AG10803 (cell line): ENCODE measurements at regions not wholly inside any gene's neighbourhood (a gene's known extent, or its start where the extent isn't known, plus 50 kb on each side); places are given as distances from the start of the nearest gene placed in this dataset.
"Not testable (repeated sequence)": the region's sequence is repeated elsewhere in the genome, so short reads cannot be mapped to it uniquely, and the experiment has no call there.

ENCODE experiments used
- DNase-seq: peaks from one replicate; pipeline ENCODE4 v3.0.0; 2010; ENCODE audit warnings: low read depth
- H3K4me3 ChIP-seq: 2 replicates; pipeline ENCODE4 v1.5.1; 2011; ENCODE audit warnings: mild to moderate bottlenecking, low read length, control low read depth
- CTCF ChIP-seq: conservative IDR thresholded peaks from 2 replicates; pipeline ENCODE4 v1.5.1; 2011; ENCODE audit warnings: mild to moderate bottlenecking, low read length, control low read depth, inconsistent platforms

DNA sequence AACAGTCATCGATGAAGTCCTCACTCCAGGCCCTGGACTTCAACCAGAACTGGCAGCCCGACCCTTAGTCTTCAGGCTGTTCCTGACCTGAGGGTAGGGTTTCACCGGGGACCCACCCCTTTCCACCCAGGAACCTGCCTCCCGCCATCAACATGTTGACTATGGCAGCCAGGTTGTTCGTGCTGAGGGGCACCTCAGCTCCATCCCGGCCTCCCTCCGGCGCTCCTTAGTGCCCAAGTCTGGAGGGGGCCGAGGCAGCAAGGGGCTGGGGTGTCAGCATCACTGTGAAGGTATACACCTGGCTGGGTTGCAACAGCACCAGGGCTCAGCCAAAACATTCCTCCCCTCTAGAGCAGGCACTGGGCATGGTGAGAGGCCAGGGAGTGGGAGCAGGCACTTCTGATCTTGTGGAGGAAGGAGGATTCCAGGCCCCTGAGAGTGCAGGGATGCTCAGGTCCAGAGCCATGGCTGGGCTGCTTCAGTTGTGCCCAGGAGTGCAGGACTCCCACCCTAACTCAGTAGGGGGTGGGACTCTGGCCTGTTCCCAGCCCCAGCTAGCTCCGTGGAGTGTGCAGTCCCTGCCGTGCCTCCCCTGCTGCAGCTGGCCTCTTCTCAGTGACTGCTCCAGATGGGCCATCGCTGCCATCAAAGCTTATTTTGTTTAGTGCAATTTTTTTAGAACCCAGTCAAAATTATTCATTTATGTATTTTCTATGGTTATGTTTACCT, 1445.9 kb downstream of the PCDH9 start:
- no peak overlapping the region for H3K4me3 ChIP-seq
- DNase-seq: no peak
- no peak for TF ChIP-seq CTCF

DNA sequence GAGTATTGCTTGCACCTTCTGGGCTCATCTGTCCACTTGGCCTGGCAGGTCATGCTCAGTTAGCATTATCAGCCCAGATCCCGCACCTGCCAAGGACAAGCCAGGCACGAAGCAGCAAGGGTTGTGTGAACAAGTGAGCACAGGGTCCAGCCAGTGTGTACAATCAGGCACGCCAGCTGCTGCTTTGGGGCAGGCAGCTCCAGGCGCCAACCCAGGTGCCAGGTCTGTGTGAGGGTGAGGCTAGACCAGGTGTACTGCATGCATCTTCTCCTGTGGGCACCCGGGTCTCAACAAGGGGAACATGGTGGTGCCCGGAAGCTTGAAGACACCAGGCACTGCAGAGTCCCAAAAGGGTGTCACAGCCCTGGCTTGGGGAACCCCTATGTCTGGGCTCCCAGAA, 1446.8 kb downstream of the PCDH9 start:
- no peak overlapping the region for H3K4me3 ChIP-seq
- no peak for TF ChIP-seq CTCF
- no peak for DNase-seq

GRCh38 chr13:65771704-65772313, 1458.3 kb downstream of the PCDH9 start:
- H3K4me3 ChIP-seq, DNase-seq: not testable (repeated sequence)

- DNase-seq: no peak
- no peak overlapping the region for H3K4me3 ChIP-seq
- TF ChIP-seq CTCF: no peak
These were observed 1461.6 kb downstream of the PCDH9 start for GRCh38 chr13:65768545-65768944.

DNA sequence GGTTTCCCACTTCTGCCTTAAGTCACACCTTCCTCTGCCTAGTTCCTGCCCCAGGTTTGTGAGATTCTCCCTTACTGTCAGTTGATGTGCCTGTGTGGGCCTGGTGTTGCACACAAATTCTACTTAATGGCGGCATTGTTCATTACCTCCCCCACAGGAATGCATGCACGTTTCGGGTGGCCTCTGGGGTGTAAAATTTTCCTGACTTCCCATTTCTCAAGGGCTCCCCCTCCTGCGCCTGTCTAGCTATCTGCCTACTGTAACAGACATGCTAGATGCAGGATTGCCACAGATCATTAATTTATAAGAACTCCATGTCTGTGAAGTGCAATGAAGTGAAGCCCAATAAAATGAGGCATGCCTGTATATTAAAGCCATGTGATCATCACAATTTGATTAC, 1466.3 kb downstream of the PCDH9 start:
- no peak for DNase-seq
- TF ChIP-seq CTCF: no peak
- H3K4me3 ChIP-seq: no peak overlapping the region

DNA sequence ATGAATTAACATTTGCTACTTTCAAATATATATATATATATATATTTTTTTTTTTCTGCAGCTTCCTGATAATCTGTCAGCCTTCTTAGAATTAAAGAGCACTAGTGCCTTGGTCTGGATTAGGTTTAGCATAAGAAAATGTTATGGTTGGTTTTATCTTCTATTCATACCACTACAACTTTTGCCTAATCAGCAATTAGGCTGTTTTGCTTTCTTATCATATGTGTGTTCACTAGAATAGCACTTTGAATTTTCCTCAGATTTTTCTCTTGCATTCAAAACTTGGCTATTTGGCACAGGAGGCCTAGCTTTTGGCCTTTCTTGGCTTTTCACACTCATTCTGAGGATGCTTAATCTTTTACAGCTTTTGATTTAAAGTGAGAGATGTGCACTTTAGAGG, 1468.1 kb downstream of the PCDH9 start:
- TF ChIP-seq CTCF: no peak
- DNase-seq: no peak

GRCh38 chr13:65756071-65756671, 1474.0 kb downstream of the PCDH9 start:
- TF ChIP-seq CTCF: no peak
- no peak overlapping the region for H3K4me3 ChIP-seq
- DNase-seq: no peak

More for the DNA sequence above, 1468.1 kb downstream of the PCDH9 start:
- no peak overlapping the region for H3K4me3 ChIP-seq
